ENCODE measurements at regions not wholly inside any gene's neighbourhood (a gene's known extent, or its start where the extent isn't known, plus 50 kb on each side); places are given as distances from the start of the nearest gene placed in this dataset.

DNA sequence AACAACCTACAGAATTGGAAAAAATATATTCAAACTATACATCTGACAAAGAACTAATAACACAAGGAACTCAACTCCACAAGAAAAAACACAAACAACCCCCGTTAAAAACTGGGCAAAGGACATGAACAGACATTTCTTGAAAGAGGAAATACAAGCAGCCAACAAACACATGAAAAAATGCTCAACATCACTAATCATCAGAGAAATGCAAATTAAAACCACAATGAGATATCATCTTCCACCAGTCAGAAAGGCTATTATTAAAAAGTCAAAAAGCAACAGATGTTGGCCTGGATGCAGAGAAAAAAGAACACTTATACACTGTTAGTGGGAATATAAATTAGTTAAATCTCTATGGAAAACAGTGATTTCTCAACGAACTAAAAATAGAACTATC, 82.6 kb upstream of the CCDC91 start:
- TF ChIP-seq, protein P1, sequence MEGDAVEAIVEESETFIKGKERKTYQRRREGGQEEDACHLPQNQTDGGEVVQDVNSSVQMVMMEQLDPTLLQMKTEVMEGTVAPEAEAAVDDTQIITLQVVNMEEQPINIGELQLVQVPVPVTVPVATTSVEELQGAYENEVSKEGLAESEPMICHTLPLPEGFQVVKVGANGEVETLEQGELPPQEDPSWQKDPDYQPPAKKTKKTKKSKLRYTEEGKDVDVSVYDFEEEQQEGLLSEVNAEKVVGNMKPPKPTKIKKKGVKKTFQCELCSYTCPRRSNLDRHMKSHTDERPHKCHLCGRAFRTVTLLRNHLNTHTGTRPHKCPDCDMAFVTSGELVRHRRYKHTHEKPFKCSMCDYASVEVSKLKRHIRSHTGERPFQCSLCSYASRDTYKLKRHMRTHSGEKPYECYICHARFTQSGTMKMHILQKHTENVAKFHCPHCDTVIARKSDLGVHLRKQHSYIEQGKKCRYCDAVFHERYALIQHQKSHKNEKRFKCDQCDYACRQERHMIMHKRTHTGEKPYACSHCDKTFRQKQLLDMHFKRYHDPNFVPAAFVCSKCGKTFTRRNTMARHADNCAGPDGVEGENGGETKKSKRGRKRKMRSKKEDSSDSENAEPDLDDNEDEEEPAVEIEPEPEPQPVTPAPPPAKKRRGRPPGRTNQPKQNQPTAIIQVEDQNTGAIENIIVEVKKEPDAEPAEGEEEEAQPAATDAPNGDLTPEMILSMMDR (conservative IDR thresholded peaks at IDR 0.05; ENCODE audit: low read length), result no peak
- TF ChIP-seq EZH2phosphoT487 (IDR thresholded peaks at IDR 0.05; ENCODE audit: borderline replicate concordance, low read depth, low read length), result no peak

All from OCI-LY7 (cell line).